Frontal cortex (tissue), 4 donors: ENCODE measurements at regions not wholly inside any gene's neighbourhood (a gene's known extent, or its start where the extent isn't known, plus 50 kb on each side); places are given as distances from the start of the nearest gene placed in this dataset. TPM values are rescaled to one million over a fixed set of nuclear protein-coding genes. Genes with fewer than 3 reads are reported as not detected.
"Not testable (repeated sequence)": the region's sequence is repeated elsewhere in the genome, so short reads cannot be mapped to it uniquely, and the experiment has no call there.

Source experiments
- DNase-seq, 2 donors: peaks; one replicate each; pipeline ENCODE4 v3.0.0; 2012; ENCODE audit warnings: low spot score in 2 of 2
- FAIRE-seq: peaks from 2 replicates; lab custom pipeline; 2012; peaks lifted over from hg19 to GRCh38; lab: Jason Lieb, UNC
- small RNA-seq: library from RNA; depleted of rRNA; stranded (forward); fragments of <200 nt; gene quantifications from one replicate; pipeline ENCODE3, GENCODE V24; 2014
- donor health status: control.
- donor health status: control.
- donor health status: control.

DNA sequence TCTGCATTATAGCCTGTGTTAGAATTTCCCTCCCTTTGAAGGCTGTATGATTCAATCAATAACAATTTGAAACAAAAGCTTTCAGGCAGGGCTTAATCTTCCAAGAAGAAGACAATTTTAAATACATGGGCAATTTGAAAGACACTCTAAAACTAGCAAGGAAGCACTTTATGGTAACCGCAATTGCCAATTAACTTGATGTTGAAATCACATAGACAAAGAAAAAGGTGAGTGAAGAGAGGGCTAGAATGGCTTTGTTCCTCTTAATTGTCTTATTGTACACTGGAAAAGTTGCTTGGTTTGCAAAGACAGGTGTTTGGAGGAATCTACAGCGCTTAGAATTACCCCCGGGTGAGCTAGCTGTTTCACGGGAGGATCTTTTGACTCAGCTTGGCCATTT, 74.4 kb upstream of the PRKX start:
- no peak for FAIRE-seq
- no peak for DNase-seq

DNA sequence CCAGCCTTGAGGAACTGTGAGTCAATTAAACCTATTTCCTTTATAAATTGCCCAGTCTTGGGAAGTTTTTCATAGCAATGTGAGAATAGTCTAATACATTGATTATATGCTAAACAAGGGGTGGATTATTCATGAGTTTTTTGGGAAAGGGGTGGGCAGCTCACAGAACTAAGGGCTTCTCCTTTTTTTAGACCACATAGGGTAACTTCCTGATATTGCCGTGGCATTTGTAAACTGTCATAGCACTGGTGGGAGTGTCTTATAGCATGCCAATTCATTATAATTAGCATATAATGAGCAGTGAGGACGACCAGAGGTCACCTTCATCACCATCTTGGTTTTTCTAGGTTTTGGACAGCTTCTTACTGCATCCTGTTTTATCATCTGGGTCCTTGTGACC, 72.4 kb upstream of the PRKX start:
- FAIRE-seq, DNase-seq: not testable (repeated sequence)

DNA sequence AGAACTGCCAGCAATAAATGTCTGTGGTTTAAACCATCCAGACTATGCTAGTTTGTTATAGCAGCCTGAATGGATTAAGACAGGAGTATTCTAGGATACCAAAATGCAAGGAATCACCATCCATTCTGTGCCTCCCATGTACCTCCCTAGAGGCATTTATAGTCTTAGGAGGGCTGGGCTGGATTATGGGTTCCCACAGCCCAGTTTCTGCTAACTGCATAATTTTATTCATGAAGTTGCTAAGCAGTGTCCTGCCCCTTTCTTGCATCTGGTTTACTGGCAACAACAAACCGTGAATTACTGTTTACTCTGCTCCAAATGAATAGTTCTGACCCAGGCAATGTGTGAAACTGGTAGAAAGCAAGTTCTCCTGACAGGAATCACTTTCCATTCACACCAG, 67.1 kb upstream of the PRKX start:
- no peak for FAIRE-seq
- DNase-seq: no peak

- DNase-seq (no peak), FAIRE-seq (no peak)
Measured at GRCh38 chrX:3779546-3779945, 66.1 kb upstream of the PRKX start.

GRCh38 chrX:3777416-3777815, 64.0 kb upstream of the PRKX start:
- FAIRE-seq (no peak), DNase-seq (no peak)

GRCh38 chrX:3771766-3772165, 58.3 kb upstream of the PRKX start:
- DNase-seq (no peak), FAIRE-seq (no peak)

GRCh38 chrX:3768881-3769280, 55.4 kb upstream of the PRKX start:
- no peak for DNase-seq
- FAIRE-seq: no peak

Small RNA genes lying in the stretch of these regions (small RNA-seq; reads per million reads assigned to genes)
- gene RF00401: not detected
